DMS53 (cell line): ENCODE measurements at regions not wholly inside any gene's neighbourhood (a gene's known extent, or its start where the extent isn't known, plus 50 kb on each side); places are given as distances from the start of the nearest gene placed in this dataset.

Experiments used
- DNase-seq: peaks from one replicate; lab custom pipeline; 2025; lab: John Stamatoyannopoulos, UW

GRCh38 chr16:79754501-79754900 is 154.0 kb upstream of the MAF start:
- DNase-seq = no peak

- no peak for DNase-seq
Measured at GRCh38 chr16:79754081-79754480, 153.5 kb upstream of the MAF start.

- DNase-seq = peak; percentile 10
Measured at GRCh38 chr16:79753286-79753685, 152.7 kb upstream of the MAF start.

GRCh38 chr16:79752396-79752795 is 151.9 kb upstream of the MAF start:
- peak; percentile 22 for DNase-seq

GRCh38 chr16:79751471-79752184 is 151.1 kb upstream of the MAF start:
- no peak for DNase-seq

GRCh38 chr16:79750311-79750710 is 149.8 kb upstream of the MAF start:
- no peak for DNase-seq

- no peak for DNase-seq
Measured at GRCh38 chr16:79748629-79749028, 148.1 kb upstream of the MAF start.

GRCh38 chr16:79747688-79748087 is 147.2 kb upstream of the MAF start:
- DNase-seq = no peak

- DNase-seq = no peak
Measured at GRCh38 chr16:79740252-79740651, 139.7 kb upstream of the MAF start.

GRCh38 chr16:79735271-79735670 is 134.7 kb upstream of the MAF start:
- DNase-seq = no peak

GRCh38 chr16:79734721-79735120 is 134.2 kb upstream of the MAF start:
- no peak for DNase-seq

- no peak for DNase-seq
Measured at GRCh38 chr16:79728923-79729240, 128.3 kb upstream of the MAF start.

- no peak for DNase-seq
Measured at GRCh38 chr16:79728048-79728922, 127.7 kb upstream of the MAF start.

GRCh38 chr16:79726902-79727301 is 126.4 kb upstream of the MAF start:
- no peak for DNase-seq

GRCh38 chr16:79725051-79725450 is 124.5 kb upstream of the MAF start:
- DNase-seq = no peak

GRCh38 chr16:79723583-79724168 is 123.1 kb upstream of the MAF start:
- DNase-seq = no peak

GRCh38 chr16:79721270-79721669 is 120.7 kb upstream of the MAF start:
- DNase-seq = no peak

GRCh38 chr16:79717333-79718137 is 117.0 kb upstream of the MAF start:
- no peak for DNase-seq

- no peak for DNase-seq
Measured at GRCh38 chr16:79716645-79717332, 116.3 kb upstream of the MAF start.

- DNase-seq = no peak
Measured at GRCh38 chr16:79715061-79715460, 114.5 kb upstream of the MAF start.

- no peak for DNase-seq
Measured at GRCh38 chr16:79714440-79714839, 113.9 kb upstream of the MAF start.
